ENCODE measurements at regions not wholly inside any gene's neighbourhood (a gene's known extent, or its start where the extent isn't known, plus 50 kb on each side); places are given as distances from the start of the nearest gene placed in this dataset.

DNA sequence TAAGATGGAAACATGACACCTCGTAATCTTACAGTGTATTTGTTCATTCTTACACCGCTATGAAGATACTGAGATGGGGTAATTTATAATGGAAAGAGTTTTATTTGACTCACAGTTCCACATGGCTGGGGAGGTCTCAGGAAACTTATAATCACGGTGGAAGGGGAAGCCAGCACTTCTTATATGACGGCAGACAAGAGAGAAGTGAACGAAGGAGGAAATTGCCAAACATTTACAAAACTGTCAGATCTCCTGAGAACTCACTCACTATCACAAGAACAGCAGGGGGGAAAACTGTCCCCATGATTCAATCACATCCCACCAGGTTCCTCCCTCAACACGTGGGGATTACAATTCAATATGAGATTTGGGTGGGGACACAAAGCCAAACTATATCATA is 282.3 kb downstream of the HGF start:
- TF ChIP-seq, protein P1, sequence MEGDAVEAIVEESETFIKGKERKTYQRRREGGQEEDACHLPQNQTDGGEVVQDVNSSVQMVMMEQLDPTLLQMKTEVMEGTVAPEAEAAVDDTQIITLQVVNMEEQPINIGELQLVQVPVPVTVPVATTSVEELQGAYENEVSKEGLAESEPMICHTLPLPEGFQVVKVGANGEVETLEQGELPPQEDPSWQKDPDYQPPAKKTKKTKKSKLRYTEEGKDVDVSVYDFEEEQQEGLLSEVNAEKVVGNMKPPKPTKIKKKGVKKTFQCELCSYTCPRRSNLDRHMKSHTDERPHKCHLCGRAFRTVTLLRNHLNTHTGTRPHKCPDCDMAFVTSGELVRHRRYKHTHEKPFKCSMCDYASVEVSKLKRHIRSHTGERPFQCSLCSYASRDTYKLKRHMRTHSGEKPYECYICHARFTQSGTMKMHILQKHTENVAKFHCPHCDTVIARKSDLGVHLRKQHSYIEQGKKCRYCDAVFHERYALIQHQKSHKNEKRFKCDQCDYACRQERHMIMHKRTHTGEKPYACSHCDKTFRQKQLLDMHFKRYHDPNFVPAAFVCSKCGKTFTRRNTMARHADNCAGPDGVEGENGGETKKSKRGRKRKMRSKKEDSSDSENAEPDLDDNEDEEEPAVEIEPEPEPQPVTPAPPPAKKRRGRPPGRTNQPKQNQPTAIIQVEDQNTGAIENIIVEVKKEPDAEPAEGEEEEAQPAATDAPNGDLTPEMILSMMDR (optimal IDR thresholded peaks at IDR 0.05 in 1 of 3, IDR thresholded peaks at IDR 0.05 in 1 of 3, conservative IDR thresholded peaks at IDR 0.05 in 1 of 3; ENCODE audit: extremely low read depth in 1 of 3, insufficient read depth in 2 of 3, low read length in 3 of 3): no peak
- TF ChIP-seq EZH2 (IDR thresholded peaks at IDR 0.05; ENCODE audit: low read length): no peak
